SH-SY5Y (cell line): ENCODE measurements at regions not wholly inside any gene's neighbourhood (a gene's known extent, or its start where the extent isn't known, plus 50 kb on each side); places are given as distances from the start of the nearest gene placed in this dataset.

Experiments used
- GATA2 ChIP-seq: IDR thresholded peaks from 2 replicates; pipeline ENCODE4 v1.6.1; 2011; ENCODE audit warnings: mild to moderate bottlenecking, low read depth, low read length
- GATA3 ChIP-seq: IDR thresholded peaks from 2 replicates; pipeline ENCODE4 v1.6.1; 2011; ENCODE audit warnings: low read depth, mild to moderate bottlenecking, low read length, moderate library complexity

GRCh38 chr6:141259807-141260206, 872.9 kb upstream of the GJE1 start:
- no peak for TF ChIP-seq GATA2
- TF ChIP-seq GATA3, result no peak

GRCh38 chr6:141259091-141259490, 873.6 kb upstream of the GJE1 start:
- TF ChIP-seq GATA3, result no peak
- TF ChIP-seq GATA2, result no peak

DNA sequence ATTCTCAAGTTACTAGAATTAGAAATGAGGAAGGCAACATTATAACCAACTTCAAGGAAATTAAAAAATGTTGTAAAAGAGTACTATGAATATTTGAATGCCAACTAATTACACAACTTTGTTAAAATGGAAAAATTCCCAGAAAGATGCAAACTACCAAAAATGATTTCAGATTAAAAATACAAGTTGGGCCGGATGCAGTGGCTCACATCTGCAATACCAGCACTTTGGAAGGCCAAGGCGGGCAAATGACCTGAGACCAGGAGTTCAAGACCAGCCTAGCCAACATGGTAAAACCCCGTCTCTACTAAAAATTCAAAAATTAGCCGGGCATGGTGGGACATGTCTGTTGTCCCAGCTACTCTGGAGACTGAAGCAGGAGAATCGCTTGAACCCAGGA, 874.2 kb upstream of the GJE1 start:
- TF ChIP-seq GATA3 (no peak), GATA2 (no peak)

DNA sequence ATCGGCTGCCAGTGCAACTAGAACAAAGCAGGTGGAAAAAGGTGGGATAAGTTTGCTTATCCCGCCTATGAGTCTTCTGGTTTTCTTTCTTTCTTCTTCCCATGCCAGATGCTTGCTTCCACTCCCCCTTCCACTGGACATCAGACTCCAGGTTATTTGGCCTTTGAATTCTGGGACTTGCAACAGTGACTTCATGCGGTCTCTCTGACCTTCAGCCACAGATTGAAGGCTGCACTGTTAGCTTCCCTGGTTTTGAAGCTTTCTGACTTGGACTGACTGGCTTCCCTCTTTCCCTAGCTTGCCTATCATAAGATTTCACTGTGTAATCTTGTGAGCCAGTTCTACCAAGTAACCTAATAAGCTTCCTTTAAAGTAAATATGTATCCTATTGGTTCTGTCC, 878.4 kb upstream of the GJE1 start:
- TF ChIP-seq GATA3 (no peak), GATA2 (no peak)

GRCh38 chr6:141252828-141253608, 879.7 kb upstream of the GJE1 start:
- TF ChIP-seq GATA2 (no peak), GATA3 (no peak)

- TF ChIP-seq GATA3 (no peak), GATA2 (no peak)
Measured at GRCh38 chr6:141251286-141251685, 881.4 kb upstream of the GJE1 start.

- TF ChIP-seq GATA3 (no peak), GATA2 (no peak)
Measured at GRCh38 chr6:141248021-141248799, 884.5 kb upstream of the GJE1 start.

DNA sequence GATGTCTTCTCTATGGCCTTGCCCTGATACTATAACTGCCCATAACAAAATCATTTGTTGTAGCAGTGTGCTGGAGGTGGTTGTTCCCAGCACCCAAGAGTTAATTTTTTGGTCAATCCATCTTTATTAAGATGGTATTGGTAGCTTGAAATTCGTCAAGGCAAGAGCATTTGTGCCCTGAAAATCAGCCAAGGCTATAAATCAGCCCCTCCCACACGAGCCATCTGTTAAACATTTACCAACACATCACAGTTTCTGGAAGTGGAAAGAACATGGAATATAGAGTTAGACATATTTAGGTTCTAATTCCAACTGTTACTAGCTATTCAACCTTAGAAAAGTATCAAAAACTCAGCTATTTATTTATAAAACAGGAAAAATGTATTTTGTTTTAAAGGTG, 888.4 kb upstream of the GJE1 start:
- TF ChIP-seq GATA2, result no peak
- TF ChIP-seq GATA3, result no peak

GRCh38 chr6:141242957-141243356, 889.8 kb upstream of the GJE1 start:
- TF ChIP-seq GATA3, result no peak

GRCh38 chr6:141229296-141229695, 903.4 kb upstream of the GJE1 start:
- no peak for TF ChIP-seq GATA2
- no peak for TF ChIP-seq GATA3

GRCh38 chr6:141218583-141218982, 914.1 kb upstream of the GJE1 start:
- TF ChIP-seq GATA3 (no peak), GATA2 (no peak)

DNA sequence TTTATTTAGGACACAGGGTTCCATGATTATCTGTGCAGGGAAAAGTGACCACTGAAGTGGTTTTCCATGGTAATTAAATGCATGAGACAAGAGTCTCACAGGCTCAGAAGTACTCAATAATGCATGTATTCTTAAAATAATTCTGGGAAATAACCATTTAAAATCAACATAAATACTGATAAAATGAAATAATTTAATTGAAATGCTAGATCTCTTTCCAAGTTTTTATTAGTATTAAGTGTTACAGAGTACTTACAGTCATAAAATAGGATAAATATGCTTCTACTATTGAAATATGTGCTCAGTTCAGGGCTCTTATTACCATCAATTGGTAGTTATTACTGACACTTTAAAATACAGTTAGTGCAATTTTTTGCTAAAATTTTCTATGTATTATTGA, 916.0 kb upstream of the GJE1 start:
- TF ChIP-seq GATA3, result no peak

DNA sequence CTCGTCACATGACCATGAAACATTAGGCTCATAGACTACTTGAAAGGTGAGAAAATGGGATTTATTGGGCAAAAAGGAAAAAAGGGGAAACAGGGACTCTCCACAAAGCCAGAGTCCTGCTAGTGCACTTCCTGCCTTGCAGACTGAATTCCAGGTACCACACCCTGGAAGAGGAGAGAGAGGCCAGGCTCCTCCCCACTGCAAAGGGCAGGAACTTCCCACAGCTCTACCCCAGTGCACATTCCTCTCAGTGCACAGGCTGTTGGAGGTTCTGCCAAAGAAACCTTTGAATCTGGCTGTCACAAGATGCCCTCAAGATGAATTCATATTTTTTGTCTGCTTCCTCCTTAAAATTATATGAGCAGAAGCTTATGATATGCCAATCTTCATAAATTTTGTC, 920.4 kb upstream of the GJE1 start:
- no peak for TF ChIP-seq GATA3
- no peak for TF ChIP-seq GATA2

GRCh38 chr6:141211845-141212244, 920.9 kb upstream of the GJE1 start:
- TF ChIP-seq GATA2 (no peak), GATA3 (no peak)

DNA sequence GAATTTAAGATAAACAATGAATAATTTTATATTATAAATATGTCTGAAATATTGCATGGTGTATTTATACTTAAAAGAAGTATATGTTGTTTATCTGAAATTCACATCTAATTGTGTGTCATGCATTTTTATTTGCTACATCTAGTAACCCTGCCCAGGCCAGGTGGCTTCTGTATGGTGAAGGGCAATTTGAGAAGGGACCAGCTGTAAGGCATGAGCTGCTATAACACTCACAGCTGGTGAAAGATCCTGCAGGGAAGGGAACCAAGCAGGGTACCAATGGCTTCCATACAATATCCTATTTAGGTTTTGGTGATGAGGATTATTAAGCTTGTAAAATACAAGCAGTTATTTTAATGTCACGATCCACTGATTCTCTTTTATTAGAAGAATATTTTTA, 921.8 kb upstream of the GJE1 start:
- TF ChIP-seq GATA2 (no peak), GATA3 (no peak)

- TF ChIP-seq GATA2, result no peak
- TF ChIP-seq GATA3, result no peak
Measured at GRCh38 chr6:141209890-141210289, 922.8 kb upstream of the GJE1 start.

DNA sequence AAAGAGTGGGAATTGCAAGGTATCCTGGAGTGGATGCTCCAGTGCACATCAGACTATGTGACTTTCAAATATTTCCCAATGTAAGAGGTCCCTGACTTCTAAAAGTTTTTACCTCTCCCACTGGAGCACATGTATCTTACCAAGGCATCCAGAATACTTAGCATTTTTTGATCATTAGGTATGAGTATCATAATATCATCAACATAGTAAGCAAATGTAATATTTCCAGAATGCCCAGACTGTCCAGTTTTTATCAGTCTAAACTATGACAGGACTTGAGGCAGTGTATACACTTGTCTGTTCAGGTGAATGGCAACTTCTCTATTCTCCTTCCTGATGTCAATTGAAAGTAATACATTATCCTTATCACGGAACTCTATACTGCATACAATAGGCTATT, 924.6 kb upstream of the GJE1 start:
- TF ChIP-seq GATA2, result no peak
- no peak for TF ChIP-seq GATA3
